Common myeloid progenitor, CD34-positive (primary cell): ENCODE measurements at regions not wholly inside any gene's neighbourhood (a gene's known extent, or its start where the extent isn't known, plus 50 kb on each side); places are given as distances from the start of the nearest gene placed in this dataset.

Experiments used
- CTCF ChIA-PET: fragments of 350-600 bp; sonication (Branson Sonifier 250); formaldehyde crosslinking; loops from one replicate; lab custom pipeline; 2021; ENCODE audit warnings: antibody characterized with exemption; lab: Charles Lee
- POLR2A ChIA-PET: fragments of 350-600 bp; sonication (Branson Sonifier 250); formaldehyde crosslinking; loops from one replicate; lab custom pipeline; 2021; ENCODE audit warnings: antibody characterized with exemption; lab: Charles Lee
- DNase-seq, 3 donors: peaks; one replicate each; pipeline versions ENCODE4 v3.0.0 to v3.0.0-alpha.2; 2013
- H3K27ac ChIP-seq, 2 experiments: 1 replicate in 1 of 2; 2 replicates in 1 of 2; pipeline ENCODE4 v1.7.0; 2013; ENCODE audit warnings: inconsistent platforms in 2 of 2, low read length in 2 of 2, mild to moderate bottlenecking in 2 of 2, low read depth in 1 of 2, moderate library complexity in 1 of 2; ENCODE audit not compliant: severe bottlenecking in 2 of 2, insufficient read depth in 1 of 2, poor library complexity in 1 of 2
- H3K27me3 ChIP-seq, 5 experiments: replicated peaks in 2 of 5; 1 replicate in 3 of 5; 2 replicates in 2 of 5; pipeline versions ENCODE4 v1.6.1 to v1.7.0; 2013; ENCODE audit warnings: low read length in 4 of 5, mild to moderate bottlenecking in 2 of 5, moderate library complexity in 2 of 5, inconsistent platforms in 1 of 5; ENCODE audit not compliant: insufficient read depth in 5 of 5, control insufficient read depth in 4 of 5
- H3K36me3 ChIP-seq, 4 experiments: 1 replicate in 2 of 4; 2 replicates in 2 of 4; pipeline versions ENCODE4 v1.6.1 to v1.7.0; 2013; ENCODE audit warnings: low read length in 3 of 4, control low read depth in 1 of 4, mild to moderate bottlenecking in 1 of 4; ENCODE audit not compliant: control insufficient read depth in 4 of 4, insufficient read depth in 4 of 4
- H3K4me1 ChIP-seq, 4 experiments: 1 replicate in 3 of 4; 2 replicates in 1 of 4; pipeline versions ENCODE4 v1.6.1 to v1.7.1; 2013; ENCODE audit warnings: low read length in 3 of 4, mild to moderate bottlenecking in 3 of 4, control low read depth in 1 of 4, inconsistent platforms in 1 of 4, moderate library complexity in 1 of 4; ENCODE audit not compliant: control insufficient read depth in 4 of 4, insufficient read depth in 4 of 4; ENCODE audit errors: control extremely low read depth in 1 of 4
- H3K4me3 ChIP-seq, 7 experiments: 1 replicate in 4 of 7; 2 replicates in 3 of 7; pipeline versions ENCODE4 v1.5.1 to v1.7.0; 2013; ENCODE audit warnings: mild to moderate bottlenecking in 7 of 7, low read length in 6 of 7, moderate library complexity in 6 of 7, inconsistent platforms in 2 of 7, low read depth in 2 of 7, control low read depth in 1 of 7; ENCODE audit not compliant: insufficient read depth in 4 of 7, control insufficient read depth in 1 of 7; ENCODE audit errors: extremely low read depth in 1 of 7
- H3K9me3 ChIP-seq, 5 experiments: 1 replicate in 4 of 5; 2 replicates in 1 of 5; pipeline versions ENCODE4 v1.6.1 to v1.7.1; 2013; ENCODE audit warnings: low read length in 4 of 5, mild to moderate bottlenecking in 2 of 5, inconsistent platforms in 1 of 5, low read depth in 1 of 5, moderate library complexity in 1 of 5; ENCODE audit not compliant: control insufficient read depth in 4 of 5, insufficient read depth in 2 of 5; ENCODE audit errors: control extremely low read depth in 1 of 5
- WGBS: methylation state at CpG from one replicate; pipeline ENCODE4 v1.1.5; 2013; ENCODE audit not compliant: insufficient coverage; 5-methylcytosine and 5-hydroxymethylcytosine counted together

GRCh38 chr11:134684576-134684975 lies 272.5 kb upstream of the B3GAT1 start:
- H3K4me3 ChIP-seq, result no peak overlapping the region
- WGBS, result 88% methylated on average over 4 of the region's 4 CpGs

GRCh38 chr11:134683860-134684259 lies 271.8 kb upstream of the B3GAT1 start:
- ChIA-PET POLR2A (interaction anchor here (1.1 kb wide), 1 partner anchor 8 kb away, joined by 3 read pairs; no protein-coding TSS in a partner anchor), CTCF (no interaction called here)
- Histone ChIP-seq H3K36me3 (no peaks in the 10 kb centered on the region), H3K27ac (no peak overlapping the region), H3K4me3 (no peak overlapping the region), H3K9me3 (no peaks in the 10 kb centered on the region), H3K27me3 (peaks cover under 1 to 13% (median 2%) of the 10 kb centered on the region in 5 experiments), H3K4me1 (no peaks in the 10 kb centered on the region)
- WGBS, result 87% methylated on average over 6 of the region's 6 CpGs
- no peak for DNase-seq

More at GRCh38 chr11:134684576-134684975, 272.5 kb upstream of the B3GAT1 start:
- H3K4me1 ChIP-seq, result no peaks in the 10 kb centered on the region
- CTCF ChIA-PET, result no interaction called here
- POLR2A ChIA-PET, result no interaction called here
- no peak for DNase-seq
- no peak overlapping the region for H3K27ac ChIP-seq
- H3K9me3 ChIP-seq, result no peaks in the 10 kb centered on the region
- H3K27me3 ChIP-seq, result peaks cover 2 to 16% (median 5%) of the 10 kb centered on the region in 5 experiments
- no peaks in the 10 kb centered on the region for H3K36me3 ChIP-seq

GRCh38 chr11:134682577-134682976 lies 270.5 kb upstream of the B3GAT1 start:
- Histone ChIP-seq H3K4me3 (no peak overlapping the region), H3K9me3 (no peaks in the 10 kb centered on the region), H3K4me1 (no peaks in the 10 kb centered on the region), H3K36me3 (no peaks in the 10 kb centered on the region), H3K27ac (no peak overlapping the region), H3K27me3 (peaks cover 0 to 10% (median 2%) of the 10 kb centered on the region in 5 experiments)
- 96% methylated on average over 9 of the region's 12 CpGs for WGBS
- POLR2A ChIA-PET, result no interaction called here
- no peak for DNase-seq
- CTCF ChIA-PET, result no interaction called here

- no peak overlapping the region for H3K27ac ChIP-seq
- no peak for DNase-seq
- H3K4me1 ChIP-seq, result no peaks in the 10 kb centered on the region
- H3K27me3 ChIP-seq, result peaks cover 0 to 9% (median 2%) of the 10 kb centered on the region in 5 experiments
- ChIA-PET CTCF (no interaction called here), POLR2A (no interaction called here)
- 100% methylated on average over 2 of the region's 2 CpGs for WGBS
- no peaks in the 10 kb centered on the region for H3K9me3 ChIP-seq
- H3K36me3 ChIP-seq, result no peaks in the 10 kb centered on the region
- H3K4me3 ChIP-seq, result no peak overlapping the region
Observed at GRCh38 chr11:134679592-134679991, 267.6 kb upstream of the B3GAT1 start.

GRCh38 chr11:134678744-134679143 lies 266.7 kb upstream of the B3GAT1 start:
- Histone ChIP-seq H3K27ac (no peak overlapping the region), H3K36me3 (no peaks in the 10 kb centered on the region), H3K27me3 (peaks cover 0 to 9% (median 2%) of the 10 kb centered on the region in 5 experiments), H3K4me3 (no peak overlapping the region), H3K9me3 (peaks cover 0 to 1% (median 0%) of the 10 kb centered on the region in 5 experiments), H3K4me1 (no peaks in the 10 kb centered on the region)
- ChIA-PET CTCF (no interaction called here), POLR2A (no interaction called here)
- DNase-seq, result no peak
- WGBS, result 76% methylated on average over 3 of the region's 3 CpGs

- ChIA-PET POLR2A (no interaction called here), CTCF (no interaction called here)
- no peak overlapping the region for H3K27ac ChIP-seq
- no peaks in the 10 kb centered on the region for H3K4me1 ChIP-seq
- 97% methylated on average over 7 of the region's 7 CpGs for WGBS
- H3K4me3 ChIP-seq, result no peak overlapping the region
- H3K27me3 ChIP-seq, result peaks cover 0 to 9% (median 2%) of the 10 kb centered on the region in 5 experiments
- no peaks in the 10 kb centered on the region for H3K36me3 ChIP-seq
- peaks cover 0 to 1% (median 0%) of the 10 kb centered on the region in 5 experiments for H3K9me3 ChIP-seq
- no peak for DNase-seq
Observed at GRCh38 chr11:134677891-134678551, 266.0 kb upstream of the B3GAT1 start.

GRCh38 chr11:134677397-134677822 lies 265.4 kb upstream of the B3GAT1 start:
- Histone ChIP-seq H3K4me3 (no peak overlapping the region), H3K9me3 (peaks cover 0 to 1% (median 0%) of the 10 kb centered on the region in 5 experiments), H3K27ac (no peak overlapping the region), H3K27me3 (peaks cover 0 to 8% (median 0%) of the 10 kb centered on the region in 5 experiments), H3K36me3 (no peaks in the 10 kb centered on the region), H3K4me1 (no peaks in the 10 kb centered on the region)
- ChIA-PET POLR2A (no interaction called here), CTCF (no interaction called here)
- 94% methylated on average over 6 of the region's 9 CpGs for whole genome bisulfite sequencing
- no peak for DNase-seq
